Testis (tissue), 2 donors: ENCODE measurements at regions not wholly inside any gene's neighbourhood (a gene's known extent, or its start where the extent isn't known, plus 50 kb on each side); places are given as distances from the start of the nearest gene placed in this dataset.

Experiments used
- CTCF ChIP-seq, 3 experiments: fragments of 450-650 bp in 2 of 3; fragments of 200-600 bp in 1 of 3; sonication (generic) in 1 of 3; IDR thresholded peaks; one replicate each; pipeline ENCODE4 v1.5.1; 2016 to 2019; ENCODE audit warnings: antibody characterized with exemption in 3 of 3, mild to moderate bottlenecking in 2 of 3, moderate library complexity in 1 of 3
- POLR2A ChIP-seq: fragments of 450-650 bp; IDR thresholded peaks from one replicate; pipeline ENCODE4 v1.6.1; 2017; ENCODE audit warnings: antibody characterized with exemption, mild to moderate bottlenecking, moderate library complexity

GRCh38 chr1:50346621-50347020 lies 76.6 kb downstream of the DMRTA2 start:
- no peak for TF ChIP-seq CTCF (IDR thresholded peaks at IDR 0.05)
- no peak for TF ChIP-seq POLR2A
